ENCODE measurements at regions not wholly inside any gene's neighbourhood (a gene's known extent, or its start where the extent isn't known, plus 50 kb on each side); places are given as distances from the start of the nearest gene placed in this dataset.

DNA sequence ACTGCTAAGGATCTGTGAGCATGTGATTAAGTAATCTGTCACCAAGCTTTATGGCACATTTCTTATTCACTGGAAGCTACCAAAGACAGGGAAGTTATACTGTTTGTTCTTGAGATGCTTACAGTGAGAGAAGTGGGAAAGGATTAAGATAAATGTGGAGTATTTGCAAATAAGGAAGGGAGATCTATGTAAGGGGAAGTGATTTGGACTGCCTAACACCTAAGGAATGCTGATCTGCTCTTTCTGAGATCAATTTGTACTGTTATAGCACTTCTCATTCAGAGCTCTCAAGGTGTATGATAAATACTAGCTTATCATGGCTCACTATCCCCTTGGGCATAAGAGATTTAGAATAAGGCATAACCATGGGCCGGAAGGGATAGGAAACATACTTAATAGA is 80.0 kb upstream of the NTRK2 start:
- Histone ChIP-seq H4K91ac (replicated peaks; ENCODE audit: insufficient read length, low read length) (no peak overlapping the region), H2BK120ac (replicated peaks; ENCODE audit: low read depth, low read length) (no peak overlapping the region), H2BK5ac (ENCODE audit: low read depth, low read length) (no peak overlapping the region), H3K4ac (replicated peaks; ENCODE audit: insufficient read length, low read depth, low read length) (no peak overlapping the region), H3K14ac (ENCODE audit: insufficient read length) (no peak overlapping the region), H3K79me2 (ENCODE audit: control insufficient read depth in 1 of 2, insufficient read depth in 2 of 2, low read length in 2 of 2) (no peaks in the 10 kb centered on the region), H3K27me3 (replicated peaks in 1 of 4; ENCODE audit: control insufficient read depth in 3 of 4, extremely low read depth in 1 of 4, insufficient read depth in 3 of 4, low read length in 3 of 4) (no peaks in the 10 kb centered on the region), H4K5ac (ENCODE audit: insufficient read length, low read depth, low read length) (no peak overlapping the region), H2BK20ac (ENCODE audit: low read length) (no peak overlapping the region), H3K18ac (ENCODE audit: extremely low read depth, low read length) (no peak overlapping the region), H2BK15ac (ENCODE audit: low read length) (no peak overlapping the region), H3K56ac (replicated peaks; ENCODE audit: insufficient read length, low read depth, low read length) (no peak overlapping the region), H3K9me3 (ENCODE audit: insufficient read depth in 2 of 2, low read depth in 1 of 2, low read length in 1 of 2) (no peaks in the 10 kb centered on the region), H2AFZ (ENCODE audit: low read length) (no peak overlapping the region), H3K4me1 (replicated peaks in 1 of 4; ENCODE audit: control insufficient read depth in 3 of 4, insufficient read depth in 4 of 4, low read length in 3 of 4) (no peaks in the 10 kb centered on the region; a peak in 1 of 7 replicates), H3K27ac (ENCODE audit: low read depth, low read length) (no peak overlapping the region), H4K20me1 (replicated peaks in 1 of 2; ENCODE audit: control insufficient read depth in 1 of 2, insufficient read depth in 2 of 2, low read length in 2 of 2) (no peaks in the 10 kb centered on the region), H3K4me3 (ENCODE audit: extremely low read depth in 1 of 4, insufficient read depth in 2 of 4, low read depth in 3 of 4, low read length in 4 of 4) (no peak overlapping the region), H2AK5ac (ENCODE audit: low read depth, low read length) (no peak overlapping the region), H3K23me2 (ENCODE audit: low read depth, low read length) (no peaks in the 10 kb centered on the region), H3K36me3 (ENCODE audit: control insufficient read depth in 2 of 4, insufficient read depth in 4 of 4, low read length in 3 of 4) (no peaks in the 10 kb centered on the region), H3K79me1 (ENCODE audit: low read depth, low read length) (no peaks in the 10 kb centered on the region), H3K4me2 (ENCODE audit: insufficient read depth in 1 of 2, low read depth in 2 of 2, low read length in 2 of 2) (no peak overlapping the region), H2BK12ac (ENCODE audit: low read depth, low read length) (no peak overlapping the region), H3K23ac (ENCODE audit: insufficient read length) (no peak overlapping the region), H4K8ac (ENCODE audit: extremely low read depth, insufficient read depth, low read length) (no peak overlapping the region), H3K9ac (replicated peaks in 1 of 4; ENCODE audit: extremely low read depth in 1 of 4, low read depth in 3 of 4, low read length in 3 of 4) (no peak overlapping the region)
- FAIRE-seq, result no peak
- TF ChIP-seq MAFK (IDR thresholded peaks at IDR 0.05; ENCODE audit: low read depth, low read length), result no peak
- no peak for TF ChIP-seq CTBP2 (IDR thresholded peaks at IDR 0.05; ENCODE audit: borderline replicate concordance, insufficient read depth, insufficient read length, low read length)
- no peak for TF ChIP-seq CEBPB (IDR thresholded peaks at IDR 0.05; ENCODE audit: low read depth, low read length)
- no peak for TF ChIP-seq SAP30 (IDR thresholded peaks at IDR 0.05; ENCODE audit: insufficient read depth, insufficient replicate concordance, low read length)
- no peak for TF ChIP-seq KDM5A (IDR thresholded peaks at IDR 0.05; ENCODE audit: low read length)
- TF ChIP-seq YY1 (IDR thresholded peaks at IDR 0.05; ENCODE audit: low read depth, low read length), result no peak
- TF ChIP-seq POLR2A (IDR thresholded peaks at IDR 0.05; ENCODE audit: control extremely low read depth in 1 of 2, low read depth in 2 of 2, low read length in 2 of 2), result no peak
- ChIA-PET POLR2A (ENCODE audit: partially characterized antibody) (no interaction called here), CTCF (ENCODE audit: partially characterized antibody) (no interaction called here)
- 91% methylated on average over 1 of the region's 1 CpG; no CpG with 5 or more reads in 1 of the 2 experiments for WGBS, 2 experiments (ENCODE audit: extremely low coverage in 1 of 2, insufficient coverage in 1 of 2, insufficient read length in 1 of 2, insufficient replicate concordance in 2 of 2, low coverage in 1 of 2, low lambda C conversion rate in 2 of 2, missing lambda C conversion rate in 1 of 2)
- no peak for DNase-seq (ENCODE audit: low read depth in 1 of 2, low spot score in 2 of 2)

All from H1 (cell line).